Activated CD4-positive, alpha-beta memory T cell treated with anti-CD3 and anti-CD28 coated beads, Interleukin-2, amount 10 ng/mL, durations not matched to agents 7 days and 5 days (primary cell): ENCODE measurements at regions not wholly inside any gene's neighbourhood (a gene's known extent, or its start where the extent isn't known, plus 50 kb on each side); places are given as distances from the start of the nearest gene placed in this dataset.
"Not testable (repeated sequence)": the region's sequence is repeated elsewhere in the genome, so short reads cannot be mapped to it uniquely, and the experiment has no call there.

ENCODE experiments used
- CTCF ChIA-PET: fragments of 350-600 bp; sonication (Branson Sonifier 250); formaldehyde crosslinking; loops from one replicate; lab custom pipeline; 2021; ENCODE audit warnings: antibody characterized with exemption, inconsistent platforms; lab: Charles Lee
- POLR2A ChIA-PET: fragments of 350-600 bp; sonication (Branson Sonifier 250); formaldehyde crosslinking; loops from one replicate; lab custom pipeline; 2021; ENCODE audit warnings: antibody characterized with exemption; lab: Charles Lee
- DNase-seq: peaks from one replicate; pipeline ENCODE4 v3.0.0-alpha.2; 2020
- H3K27ac Mint-ChIP-seq: one replicate; pipeline ENCODE4 v1.8.0; 2021; ENCODE audit warnings: mild to moderate bottlenecking, mixed read lengths
- H3K27me3 Mint-ChIP-seq: one replicate; pipeline ENCODE4 v1.8.0; 2021; ENCODE audit warnings: mixed read lengths
- H3K36me3 Mint-ChIP-seq: one replicate; pipeline ENCODE4 v1.8.0; 2021; ENCODE audit warnings: low read depth, mixed read lengths
- H3K4me1 Mint-ChIP-seq: one replicate; pipeline ENCODE4 v1.8.0; 2021; ENCODE audit warnings: mixed read lengths
- H3K4me3 Mint-ChIP-seq: one replicate; pipeline ENCODE4 v1.8.0; 2021; ENCODE audit warnings: mild to moderate bottlenecking, mixed read lengths
- H3K9me3 Mint-ChIP-seq: one replicate; pipeline ENCODE4 v1.8.0; 2021; ENCODE audit warnings: mixed read lengths

GRCh38 chr17:20731131-20731530 is 151.6 kb downstream of the CDRT15L2 start:
- H3K4me1 Mint-ChIP-seq, POLR2A ChIA-PET, DNase-seq, H3K27ac Mint-ChIP-seq, H3K36me3 Mint-ChIP-seq, H3K9me3 Mint-ChIP-seq, H3K4me3 Mint-ChIP-seq, CTCF ChIA-PET: not testable (repeated sequence)
- peaks cover 10% of the 10 kb centered on the region for H3K27me3 Mint-ChIP-seq

- H3K36me3 Mint-ChIP-seq, result no peaks in the 10 kb centered on the region
Observed at GRCh38 chr17:20733923-20734322, 154.4 kb downstream of the CDRT15L2 start.

GRCh38 chr17:20735796-20736195 is 156.3 kb downstream of the CDRT15L2 start:
- Mint-ChIP-seq H3K36me3 (no peaks in the 10 kb centered on the region), H3K27me3 (peaks cover 20% of the 10 kb centered on the region), H3K27ac (no peak overlapping the region), H3K9me3 (no peaks in the 10 kb centered on the region), H3K4me3 (no peak overlapping the region), H3K4me1 (no peaks in the 10 kb centered on the region)
- ChIA-PET CTCF (no interaction called here), POLR2A (no interaction called here)
- no peak for DNase-seq

More at GRCh38 chr17:20733923-20734322, 154.4 kb downstream of the CDRT15L2 start:
- Mint-ChIP-seq H3K27ac (no peak overlapping the region), H3K4me1 (no peaks in the 10 kb centered on the region), H3K4me3 (no peak overlapping the region), H3K27me3 (peaks cover 10% of the 10 kb centered on the region), H3K9me3 (no peaks in the 10 kb centered on the region)
- POLR2A ChIA-PET, result no interaction called here
- CTCF ChIA-PET, result no interaction called here
- DNase-seq, result no peak

- CTCF ChIA-PET, DNase-seq, H3K4me3 Mint-ChIP-seq, H3K36me3 Mint-ChIP-seq, POLR2A ChIA-PET, H3K9me3 Mint-ChIP-seq, H3K27ac Mint-ChIP-seq, H3K4me1 Mint-ChIP-seq: not testable (repeated sequence)
- peaks cover 28% of the 10 kb centered on the region for H3K27me3 Mint-ChIP-seq
Observed at GRCh38 chr17:20737636-20738035, 158.1 kb downstream of the CDRT15L2 start.

- DNase-seq, result no peak
- Mint-ChIP-seq H3K4me3 (no peak overlapping the region), H3K27me3 (peaks cover 2% of the 10 kb centered on the region), H3K9me3 (no peaks in the 10 kb centered on the region), H3K36me3 (no peaks in the 10 kb centered on the region), H3K27ac (no peak overlapping the region), H3K4me1 (peaks cover 1% of the 10 kb centered on the region)
- ChIA-PET CTCF (no interaction called here), POLR2A (no interaction called here)
Observed at GRCh38 chr17:20771104-20771503, 191.6 kb downstream of the CDRT15L2 start.

GRCh38 chr17:20774472-20775135 is 195.1 kb downstream of the CDRT15L2 start:
- H3K4me3 Mint-ChIP-seq, result no peak overlapping the region
- no peak overlapping the region for H3K27ac Mint-ChIP-seq
- H3K9me3 Mint-ChIP-seq, result no peaks in the 10 kb centered on the region
- H3K36me3 Mint-ChIP-seq, result no peaks in the 10 kb centered on the region
- H3K4me1 Mint-ChIP-seq, result no peaks in the 10 kb centered on the region
- POLR2A ChIA-PET, result no interaction called here
- H3K27me3 Mint-ChIP-seq, result peaks cover 8% of the 10 kb centered on the region
- no peak for DNase-seq
- CTCF ChIA-PET, result interaction anchor here (1.2 kb wide), 1 partner anchor 17 kb away, joined by 3 read pairs; no protein-coding TSS in a partner anchor

GRCh38 chr17:20775331-20775730 is 195.8 kb downstream of the CDRT15L2 start:
- H3K9me3 Mint-ChIP-seq, result no peaks in the 10 kb centered on the region
- H3K27me3 Mint-ChIP-seq, result peaks cover 8% of the 10 kb centered on the region
- ChIA-PET POLR2A (no interaction called here), CTCF (no interaction called here)
- H3K4me1 Mint-ChIP-seq, result no peaks in the 10 kb centered on the region
- no peaks in the 10 kb centered on the region for H3K36me3 Mint-ChIP-seq
- no peak for DNase-seq
- H3K27ac Mint-ChIP-seq, result no peak overlapping the region
- H3K4me3 Mint-ChIP-seq, result no peak overlapping the region

GRCh38 chr17:20779521-20779920 is 200.0 kb downstream of the CDRT15L2 start:
- ChIA-PET POLR2A (no interaction called here), CTCF (no interaction called here)
- H3K27ac Mint-ChIP-seq, result no peak overlapping the region
- H3K4me3 Mint-ChIP-seq, result no peak overlapping the region
- no peaks in the 10 kb centered on the region for H3K9me3 Mint-ChIP-seq
- H3K36me3 Mint-ChIP-seq, result no peaks in the 10 kb centered on the region
- no peaks in the 10 kb centered on the region for H3K4me1 Mint-ChIP-seq
- no peak for DNase-seq
- H3K27me3 Mint-ChIP-seq, result peaks cover 17% of the 10 kb centered on the region

- H3K4me1 Mint-ChIP-seq, result no peaks in the 10 kb centered on the region
- no peaks in the 10 kb centered on the region for H3K9me3 Mint-ChIP-seq
- no peak overlapping the region for H3K27ac Mint-ChIP-seq
- peaks cover 26% of the 10 kb centered on the region for H3K27me3 Mint-ChIP-seq
- ChIA-PET CTCF (no interaction called here), POLR2A (no interaction called here)
- no peak overlapping the region for H3K4me3 Mint-ChIP-seq
- no peaks in the 10 kb centered on the region for H3K36me3 Mint-ChIP-seq
- no peak for DNase-seq
Observed at GRCh38 chr17:20781260-20781659, 201.7 kb downstream of the CDRT15L2 start.

GRCh38 chr17:20781869-20782268 is 202.3 kb downstream of the CDRT15L2 start:
- POLR2A ChIA-PET, H3K27ac Mint-ChIP-seq, H3K4me1 Mint-ChIP-seq, H3K9me3 Mint-ChIP-seq, H3K4me3 Mint-ChIP-seq, H3K36me3 Mint-ChIP-seq, CTCF ChIA-PET, DNase-seq: not testable (repeated sequence)
- H3K27me3 Mint-ChIP-seq, result peaks cover 26% of the 10 kb centered on the region

GRCh38 chr17:20783091-20783490 is 203.6 kb downstream of the CDRT15L2 start:
- H3K36me3 Mint-ChIP-seq, result no peaks in the 10 kb centered on the region
- CTCF ChIA-PET, result no interaction called here
- POLR2A ChIA-PET, result no interaction called here
- no peaks in the 10 kb centered on the region for H3K4me1 Mint-ChIP-seq
- peaks cover 31% of the 10 kb centered on the region for H3K27me3 Mint-ChIP-seq
- no peaks in the 10 kb centered on the region for H3K9me3 Mint-ChIP-seq
- no peak overlapping the region for H3K4me3 Mint-ChIP-seq
- no peak for DNase-seq
- H3K27ac Mint-ChIP-seq, result no peak overlapping the region

GRCh38 chr17:20784100-20784665 is 204.7 kb downstream of the CDRT15L2 start:
- no peaks in the 10 kb centered on the region for H3K36me3 Mint-ChIP-seq
- DNase-seq, result no peak
- H3K9me3 Mint-ChIP-seq, result no peaks in the 10 kb centered on the region
- H3K4me3 Mint-ChIP-seq, result no peak overlapping the region
- H3K27me3 Mint-ChIP-seq, result peaks cover 28% of the 10 kb centered on the region
- ChIA-PET CTCF (interaction anchor here (1.2 kb wide), 1 partner anchor 17 kb away, joined by 3 read pairs; no protein-coding TSS in a partner anchor), POLR2A (no interaction called here)
- no peak overlapping the region for H3K27ac Mint-ChIP-seq
- no peaks in the 10 kb centered on the region for H3K4me1 Mint-ChIP-seq

GRCh38 chr17:20787281-20787680 is 207.8 kb downstream of the CDRT15L2 start:
- Mint-ChIP-seq H3K27ac (no peak overlapping the region), H3K9me3 (no peaks in the 10 kb centered on the region), H3K4me3 (no peak overlapping the region), H3K4me1 (no peaks in the 10 kb centered on the region), H3K36me3 (no peaks in the 10 kb centered on the region), H3K27me3 (peaks cover 28% of the 10 kb centered on the region)
- CTCF ChIA-PET, result no interaction called here
- no peak for DNase-seq
- POLR2A ChIA-PET, result no interaction called here

GRCh38 chr17:20791626-20792025 is 212.1 kb downstream of the CDRT15L2 start:
- H3K27ac Mint-ChIP-seq, result no peak overlapping the region
- no peaks in the 10 kb centered on the region for H3K9me3 Mint-ChIP-seq
- peaks cover 10% of the 10 kb centered on the region for H3K27me3 Mint-ChIP-seq
- H3K36me3 Mint-ChIP-seq, result no peaks in the 10 kb centered on the region
- ChIA-PET CTCF (interaction anchor here (1.2 to 1.3 kb wide), 3 partner anchors 10 to 17 kb away, joined by 3 to 7 read pairs (median 4); no protein-coding TSS in a partner anchor), POLR2A (no interaction called here)
- H3K4me3 Mint-ChIP-seq, result no peak overlapping the region
- no peak for DNase-seq
- peaks cover 6% of the 10 kb centered on the region for H3K4me1 Mint-ChIP-seq
